ENCODE measurements at regions not wholly inside any gene's neighbourhood (a gene's known extent, or its start where the extent isn't known, plus 50 kb on each side); places are given as distances from the start of the nearest gene placed in this dataset.

DNA sequence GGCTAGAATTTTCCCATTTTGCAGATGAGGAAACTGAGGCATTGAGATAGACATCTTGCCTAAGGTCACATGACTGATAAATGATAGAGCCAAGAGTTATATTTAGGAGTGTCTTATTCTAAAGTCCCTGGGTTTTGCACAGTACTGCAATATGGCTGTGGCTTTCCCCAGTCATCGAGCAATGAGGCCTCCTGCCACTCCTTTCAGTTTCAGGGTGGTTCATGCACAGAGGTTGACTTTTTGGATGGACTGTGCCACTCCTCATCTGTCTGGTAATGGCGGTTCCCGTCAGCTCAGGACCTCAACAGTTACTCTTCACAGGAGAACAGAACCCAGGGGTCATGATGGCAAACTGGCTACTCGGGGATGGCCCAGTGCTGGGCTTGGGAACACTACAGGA is 131.1 kb downstream of the ACKR3 start:
- Histone ChIP-seq H2BK5ac (ENCODE audit: low read depth, low read length) (no peak overlapping the region), H4K8ac (ENCODE audit: extremely low read depth, insufficient read depth, low read length) (no peak overlapping the region), H4K20me1 (replicated peaks in 1 of 2; ENCODE audit: control insufficient read depth in 1 of 2, insufficient read depth in 2 of 2, low read length in 2 of 2) (peaks cover 0 to 4% of the 10 kb centered on the region in 2 experiments)

More for the DNA sequence above, 131.1 kb downstream of the ACKR3 start:
- Histone ChIP-seq H3K79me2 (ENCODE audit: control insufficient read depth in 1 of 2, insufficient read depth in 2 of 2, low read length in 2 of 2) (no peaks in the 10 kb centered on the region), H4K5ac (ENCODE audit: insufficient read length, low read depth, low read length) (no peak overlapping the region), H4K91ac (replicated peaks; ENCODE audit: insufficient read length, low read length) (no peak overlapping the region), H3K27ac (ENCODE audit: low read depth, low read length) (no peak overlapping the region), H3K4ac (replicated peaks; ENCODE audit: insufficient read length, low read depth, low read length) (no peak overlapping the region), H3K56ac (replicated peaks; ENCODE audit: insufficient read length, low read depth, low read length) (no peak overlapping the region), H2BK12ac (ENCODE audit: low read depth, low read length) (peak overlapping the region; percentile 55; the same call in 1 of the 2 replicates), H3K4me3 (ENCODE audit: extremely low read depth in 1 of 4, insufficient read depth in 2 of 4, low read depth in 3 of 4, low read length in 4 of 4) (no peak overlapping the region), H2BK20ac (ENCODE audit: low read length) (no peak overlapping the region), H3K23ac (ENCODE audit: insufficient read length) (no peak overlapping the region), H3K4me2 (ENCODE audit: insufficient read depth in 1 of 2, low read depth in 2 of 2, low read length in 2 of 2) (no peak overlapping the region), H3K9me3 (ENCODE audit: insufficient read depth in 2 of 2, low read depth in 1 of 2, low read length in 1 of 2) (no peaks in the 10 kb centered on the region), H2BK120ac (replicated peaks; ENCODE audit: low read depth, low read length) (no peak overlapping the region), H3K23me2 (ENCODE audit: low read depth, low read length) (peaks cover 2% of the 10 kb centered on the region; the same call in 1 of the 2 replicates), H3K14ac (ENCODE audit: insufficient read length) (no peak overlapping the region), H3K4me1 (replicated peaks in 1 of 4; ENCODE audit: control insufficient read depth in 3 of 4, insufficient read depth in 4 of 4, low read length in 3 of 4) (no peaks in the 10 kb centered on the region), H3K18ac (ENCODE audit: extremely low read depth, low read length) (no peak overlapping the region), H3K27me3 (replicated peaks in 1 of 4; ENCODE audit: control insufficient read depth in 3 of 4, extremely low read depth in 1 of 4, insufficient read depth in 3 of 4, low read length in 3 of 4) (no peaks in the 10 kb centered on the region), H2BK15ac (ENCODE audit: low read length) (no peak overlapping the region), H2AFZ (ENCODE audit: low read length) (no peak overlapping the region), H2AK5ac (ENCODE audit: low read depth, low read length) (no peak overlapping the region), H3K79me1 (ENCODE audit: low read depth, low read length) (no peaks in the 10 kb centered on the region), H3K36me3 (ENCODE audit: control insufficient read depth in 2 of 4, insufficient read depth in 4 of 4, low read length in 3 of 4) (no peaks in the 10 kb centered on the region; a peak in 1 of 8 replicates), H3K9ac (replicated peaks in 1 of 4; ENCODE audit: extremely low read depth in 1 of 4, low read depth in 3 of 4, low read length in 3 of 4) (no peak overlapping the region)
- POLR2A ChIA-PET (ENCODE audit: partially characterized antibody), result no interaction called here
- FAIRE-seq (no peak), DNase-seq (ENCODE audit: low read depth in 1 of 2, low spot score in 2 of 2) (no peak)
- CTCF ChIA-PET (ENCODE audit: partially characterized antibody), result no interaction called here
- WGBS, 2 experiments (ENCODE audit: extremely low coverage in 1 of 2, insufficient coverage in 1 of 2, insufficient read length in 1 of 2, insufficient replicate concordance in 2 of 2, low coverage in 1 of 2, low lambda C conversion rate in 2 of 2, missing lambda C conversion rate in 1 of 2), result 94% methylated on average over 4 of the region's 4 CpGs; no CpG with 5 or more reads in 1 of the 2 experiments
- TF ChIP-seq KDM5A (IDR thresholded peaks at IDR 0.05; ENCODE audit: low read length), result no peak
- TF ChIP-seq CBX8 (IDR thresholded peaks at IDR 0.05; ENCODE audit: borderline replicate concordance, low read depth, low read length), result no peak
- no peak for TF ChIP-seq BACH1 (IDR thresholded peaks at IDR 0.05; ENCODE audit: low read length)
- TF ChIP-seq, protein P1, sequence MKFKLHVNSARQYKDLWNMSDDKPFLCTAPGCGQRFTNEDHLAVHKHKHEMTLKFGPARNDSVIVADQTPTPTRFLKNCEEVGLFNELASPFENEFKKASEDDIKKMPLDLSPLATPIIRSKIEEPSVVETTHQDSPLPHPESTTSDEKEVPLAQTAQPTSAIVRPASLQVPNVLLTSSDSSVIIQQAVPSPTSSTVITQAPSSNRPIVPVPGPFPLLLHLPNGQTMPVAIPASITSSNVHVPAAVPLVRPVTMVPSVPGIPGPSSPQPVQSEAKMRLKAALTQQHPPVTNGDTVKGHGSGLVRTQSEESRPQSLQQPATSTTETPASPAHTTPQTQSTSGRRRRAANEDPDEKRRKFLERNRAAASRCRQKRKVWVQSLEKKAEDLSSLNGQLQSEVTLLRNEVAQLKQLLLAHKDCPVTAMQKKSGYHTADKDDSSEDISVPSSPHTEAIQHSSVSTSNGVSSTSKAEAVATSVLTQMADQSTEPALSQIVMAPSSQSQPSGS (IDR thresholded peaks at IDR 0.05; ENCODE audit: low read length), result no peak
- TF ChIP-seq ASH2L (IDR thresholded peaks at IDR 0.05; ENCODE audit: low read length), result no peak

Measured in H1 (cell line).